NCI-H526 (cell line): ENCODE measurements at regions not wholly inside any gene's neighbourhood (a gene's known extent, or its start where the extent isn't known, plus 50 kb on each side); places are given as distances from the start of the nearest gene placed in this dataset.

Source experiments
- DNase-seq, 2 experiments: peaks; one replicate each; lab custom pipeline; 2025; lab: John Stamatoyannopoulos, UW

- DNase-seq, result no peak
These were observed 615.8 kb upstream of the SALL3 start for GRCh38 chr18:78363556-78364387.

- DNase-seq, result no peak
These were observed 615.1 kb upstream of the SALL3 start for GRCh38 chr18:78364388-78364960.

- DNase-seq, result no peak
These were observed 611.6 kb upstream of the SALL3 start for GRCh38 chr18:78367996-78368395.

- no peak for DNase-seq
These were observed 610.9 kb upstream of the SALL3 start for GRCh38 chr18:78368726-78369125.

GRCh38 chr18:78376046-78376445 lies 603.6 kb upstream of the SALL3 start:
- DNase-seq, result no peak

GRCh38 chr18:78378403-78378802 lies 601.2 kb upstream of the SALL3 start:
- no peak for DNase-seq

- no peak for DNase-seq
These were observed 600.6 kb upstream of the SALL3 start for GRCh38 chr18:78378983-78379382.

- DNase-seq, result no peak
These were observed 589.2 kb upstream of the SALL3 start for GRCh38 chr18:78390348-78390951.

GRCh38 chr18:78390952-78391348 lies 588.7 kb upstream of the SALL3 start:
- DNase-seq, result no peak

GRCh38 chr18:78393086-78393862 lies 586.3 kb upstream of the SALL3 start:
- no peak for DNase-seq

- DNase-seq, result no peak
These were observed 583.5 kb upstream of the SALL3 start for GRCh38 chr18:78396077-78396476.

GRCh38 chr18:78396756-78397155 lies 582.9 kb upstream of the SALL3 start:
- DNase-seq, result no peak

- DNase-seq, result no peak
These were observed 579.6 kb upstream of the SALL3 start for GRCh38 chr18:78399992-78400503.

GRCh38 chr18:78402440-78402839 lies 577.2 kb upstream of the SALL3 start:
- no peak for DNase-seq

- no peak for DNase-seq
These were observed 576.7 kb upstream of the SALL3 start for GRCh38 chr18:78402966-78403365.

GRCh38 chr18:78403371-78403770 lies 576.2 kb upstream of the SALL3 start:
- DNase-seq, result no peak

GRCh38 chr18:78405763-78406162 lies 573.9 kb upstream of the SALL3 start:
- no peak for DNase-seq

- peak in 1 of 2 experiments; percentile 29 for DNase-seq
These were observed 572.7 kb upstream of the SALL3 start for GRCh38 chr18:78406743-78407465.

GRCh38 chr18:78407466-78407844 lies 572.2 kb upstream of the SALL3 start:
- peak in 1 of 2 experiments; percentile 20 for DNase-seq

GRCh38 chr18:78408623-78409022 lies 571.0 kb upstream of the SALL3 start:
- DNase-seq, result no peak

- DNase-seq, result no peak
These were observed 569.4 kb upstream of the SALL3 start for GRCh38 chr18:78410094-78410786.
